ENCODE measurements at regions not wholly inside any gene's neighbourhood (a gene's known extent, or its start where the extent isn't known, plus 50 kb on each side); places are given as distances from the start of the nearest gene placed in this dataset.

GRCh38 chr12:21993438-21993981 is 52.3 kb upstream of the ABCC9 start:
- no peak for DNase-seq (ENCODE audit: extremely low read depth, low read depth, low spot score)

GRCh38 chr12:21992823-21993222 is 51.6 kb upstream of the ABCC9 start:
- DNase-seq (ENCODE audit: extremely low read depth, low read depth, low spot score): peak; percentile 27

GRCh38 chr12:21991526-21991925 is 50.3 kb upstream of the ABCC9 start:
- no peak for DNase-seq (ENCODE audit: extremely low read depth, low read depth, low spot score)
